Neuron (in vitro differentiated cells): ENCODE measurements at regions not wholly inside any gene's neighbourhood (a gene's known extent, or its start where the extent isn't known, plus 50 kb on each side); places are given as distances from the start of the nearest gene placed in this dataset.

ENCODE experiments used
- H2AFZ ChIP-seq: one replicate; pipeline ENCODE4 v1.6.1; 2013; ENCODE audit warnings: low read depth, mild to moderate bottlenecking, inconsistent platforms, low read length, moderate library complexity
- H3K27me3 ChIP-seq: one replicate; pipeline ENCODE4 v1.6.1; 2013; ENCODE audit warnings: low read length; ENCODE audit not compliant: insufficient read depth
- H3K36me3 ChIP-seq: one replicate; pipeline ENCODE4 v1.6.1; 2013; ENCODE audit warnings: low read length; ENCODE audit not compliant: insufficient read depth
- H3K4me1 ChIP-seq: one replicate; pipeline ENCODE4 v1.6.1; 2013; ENCODE audit warnings: low read length; ENCODE audit not compliant: insufficient read depth
- H3K4me3 ChIP-seq: 2 replicates; pipeline ENCODE4 v1.5.1; 2013; ENCODE audit warnings: mild to moderate bottlenecking, low read length, moderate library complexity
- H3K9me3 ChIP-seq: one replicate; pipeline ENCODE4 v1.6.1; 2013; ENCODE audit warnings: low read length

DNA sequence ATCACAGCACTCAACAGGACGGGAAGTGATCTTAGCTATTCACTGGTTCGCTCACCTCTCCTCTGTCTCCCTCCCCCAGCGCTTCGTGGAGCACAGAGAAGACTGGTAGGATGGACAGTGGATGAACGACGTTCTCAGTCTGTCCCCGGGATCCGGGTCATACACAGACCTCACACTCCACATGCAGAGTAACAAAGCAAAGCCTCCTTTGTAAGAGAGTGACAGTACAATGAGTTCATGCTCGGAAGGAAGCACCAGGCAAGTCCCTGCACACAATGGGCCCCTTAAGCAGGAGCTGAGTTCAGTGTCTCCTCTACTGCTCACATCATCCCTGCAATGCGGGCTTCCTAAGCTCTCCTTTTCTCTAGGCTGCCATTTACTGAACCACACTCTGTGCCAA is 356.9 kb downstream of the C16orf95 start:
- H2AFZ ChIP-seq, result no peak overlapping the region

DNA sequence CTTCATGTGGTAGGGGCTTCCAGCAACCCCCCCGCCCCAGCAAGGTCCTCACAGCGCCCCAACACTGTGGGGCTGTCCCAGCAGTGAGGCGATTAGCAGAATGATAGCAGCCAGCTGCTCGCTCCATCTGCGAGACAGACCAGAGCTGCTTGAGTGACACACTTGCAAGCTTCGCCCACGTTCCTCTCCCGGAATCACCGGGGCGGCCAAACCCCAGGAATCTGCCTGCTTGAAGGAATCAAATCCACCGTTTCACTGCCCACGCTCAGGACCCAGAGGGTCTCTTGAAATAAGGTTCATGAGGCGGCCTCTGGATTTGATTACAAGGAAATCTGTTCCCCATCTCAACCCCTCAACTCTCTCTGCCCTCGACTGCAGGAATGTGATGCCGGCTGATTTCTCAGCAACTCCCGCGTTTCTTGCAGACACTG is 356.0 kb downstream of the C16orf95 start:
- Histone ChIP-seq H2AFZ (no peak overlapping the region), H3K4me3 (no peak overlapping the region), H3K9me3 (no peaks in the 10 kb centered on the region), H3K4me1 (no peaks in the 10 kb centered on the region), H3K36me3 (no peaks in the 10 kb centered on the region), H3K27me3 (peaks cover 7% of the 10 kb centered on the region)

More for the DNA sequence above, 356.9 kb downstream of the C16orf95 start:
- Histone ChIP-seq H3K4me1 (no peaks in the 10 kb centered on the region), H3K27me3 (peaks cover 3% of the 10 kb centered on the region), H3K9me3 (no peaks in the 10 kb centered on the region), H3K4me3 (no peak overlapping the region), H3K36me3 (no peaks in the 10 kb centered on the region)

DNA sequence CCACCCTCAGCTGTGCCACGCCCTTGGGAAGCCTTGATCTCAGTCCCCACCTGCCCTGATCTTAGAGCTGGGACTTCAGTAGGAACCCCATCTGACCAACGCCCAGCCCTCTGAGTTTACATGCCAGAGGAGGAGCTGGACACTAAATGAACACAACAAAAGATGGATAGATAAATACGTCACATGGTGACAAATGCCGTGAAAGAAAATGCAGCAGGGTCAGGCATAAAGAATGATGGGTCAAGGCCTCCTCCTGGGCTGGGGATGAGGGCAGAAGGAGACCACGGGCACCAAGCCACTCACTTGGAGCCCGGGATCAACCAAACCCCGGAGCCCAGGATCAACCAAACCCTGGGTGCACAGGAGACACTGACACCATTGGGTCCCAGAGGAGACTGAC is 354.9 kb downstream of the C16orf95 start:
- Histone ChIP-seq H2AFZ (no peak overlapping the region), H3K4me3 (no peak overlapping the region), H3K27me3 (peaks cover 7% of the 10 kb centered on the region), H3K36me3 (no peaks in the 10 kb centered on the region), H3K4me1 (no peaks in the 10 kb centered on the region), H3K9me3 (no peaks in the 10 kb centered on the region)

DNA sequence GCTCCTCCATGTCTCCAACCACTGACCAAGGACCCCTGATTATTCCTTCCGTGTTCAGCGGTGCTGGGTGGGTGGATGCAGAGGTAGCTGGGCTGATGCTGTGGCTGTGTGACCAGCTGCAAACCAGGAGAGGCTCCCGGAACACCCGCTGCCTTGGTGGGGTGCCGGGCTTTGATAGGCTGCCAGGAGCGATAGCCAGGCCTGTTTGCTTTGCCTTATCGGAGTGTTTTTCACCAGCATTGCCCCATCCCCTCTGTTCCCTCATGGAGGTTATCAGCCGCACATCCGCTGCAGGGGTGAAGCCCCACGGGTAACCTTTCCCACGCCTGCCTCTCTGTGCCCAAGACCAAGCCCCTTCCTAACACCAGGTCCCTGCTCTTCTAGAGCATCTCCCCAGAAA is 354.3 kb downstream of the C16orf95 start:
- no peaks in the 10 kb centered on the region for H3K36me3 ChIP-seq
- no peaks in the 10 kb centered on the region for H3K4me1 ChIP-seq
- H3K27me3 ChIP-seq, result peaks cover 7% of the 10 kb centered on the region
- no peaks in the 10 kb centered on the region for H3K9me3 ChIP-seq
- H2AFZ ChIP-seq, result no peak overlapping the region
- no peak overlapping the region for H3K4me3 ChIP-seq

DNA sequence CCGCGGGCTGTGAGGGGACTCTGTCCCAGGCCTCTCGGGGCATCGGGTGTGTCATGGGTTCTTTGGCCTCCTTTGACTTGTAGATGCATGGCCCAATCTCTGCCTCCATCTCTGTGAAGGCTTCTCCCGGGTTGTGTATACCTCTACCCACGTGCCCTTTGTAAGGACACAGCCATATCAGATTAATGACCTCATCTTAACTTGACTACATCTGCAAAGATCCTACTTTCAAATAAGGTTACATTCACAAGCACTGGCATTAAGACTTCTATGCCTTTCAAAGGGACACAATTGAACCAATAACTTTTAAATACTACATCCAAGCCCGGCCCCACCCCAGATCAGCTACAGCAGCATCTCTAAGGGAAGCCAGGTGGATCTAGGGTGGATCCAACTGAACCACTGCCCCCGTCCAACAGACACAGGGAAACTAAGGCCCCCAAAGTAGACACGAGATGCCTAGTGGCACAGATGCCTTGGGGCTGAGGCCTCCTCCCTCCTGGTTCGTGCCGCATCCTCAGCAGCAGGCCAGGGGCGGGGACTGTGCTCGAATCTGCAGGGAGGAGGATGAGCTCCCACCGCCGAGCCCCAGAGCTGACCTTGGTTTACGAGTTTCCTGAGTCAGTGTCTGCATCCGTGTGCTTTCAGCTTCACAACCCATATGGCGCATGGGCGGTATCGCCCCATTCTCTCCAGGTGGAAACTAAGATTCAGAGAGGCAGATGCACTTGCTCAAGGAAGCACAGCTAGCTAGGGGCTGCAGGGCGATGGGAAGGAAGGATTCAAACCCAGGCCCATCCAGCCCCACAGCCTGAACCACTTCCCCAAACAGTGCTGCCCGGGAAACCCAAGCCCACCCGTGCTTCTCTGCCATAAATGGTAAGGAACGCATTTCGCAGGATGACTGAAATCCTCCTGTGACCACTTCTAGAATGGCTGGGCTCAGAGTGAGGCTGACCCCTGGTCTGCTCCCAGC is 353.3 kb downstream of the C16orf95 start:
- no peak overlapping the region for H2AFZ ChIP-seq
- no peak overlapping the region for H3K4me3 ChIP-seq
- H3K4me1 ChIP-seq, result no peaks in the 10 kb centered on the region
- H3K36me3 ChIP-seq, result no peaks in the 10 kb centered on the region
- H3K9me3 ChIP-seq, result no peaks in the 10 kb centered on the region
- peaks cover 7% of the 10 kb centered on the region for H3K27me3 ChIP-seq

DNA sequence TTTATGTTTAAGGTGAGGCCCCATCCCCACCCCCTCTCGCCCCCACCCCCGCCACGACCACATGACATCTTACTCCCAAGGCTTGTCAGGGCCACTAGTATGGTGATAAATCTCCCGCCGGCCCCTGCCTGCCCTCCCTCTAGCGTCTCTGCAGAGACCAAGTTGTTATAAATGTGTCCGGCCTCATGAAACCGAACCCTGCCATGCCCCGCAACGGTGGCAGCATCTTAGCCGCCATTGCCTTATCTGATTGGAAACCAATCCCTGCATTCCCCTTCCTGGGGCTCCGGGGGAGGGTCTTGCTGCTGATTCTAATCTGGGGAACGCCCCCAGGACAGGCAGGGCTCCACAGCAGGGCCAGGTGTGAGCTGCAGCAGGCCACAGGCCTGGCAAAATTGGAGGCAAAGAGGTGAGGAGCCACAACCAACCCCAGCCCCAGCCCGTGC is 352.4 kb downstream of the C16orf95 start:
- H2AFZ ChIP-seq, result no peak overlapping the region

DNA sequence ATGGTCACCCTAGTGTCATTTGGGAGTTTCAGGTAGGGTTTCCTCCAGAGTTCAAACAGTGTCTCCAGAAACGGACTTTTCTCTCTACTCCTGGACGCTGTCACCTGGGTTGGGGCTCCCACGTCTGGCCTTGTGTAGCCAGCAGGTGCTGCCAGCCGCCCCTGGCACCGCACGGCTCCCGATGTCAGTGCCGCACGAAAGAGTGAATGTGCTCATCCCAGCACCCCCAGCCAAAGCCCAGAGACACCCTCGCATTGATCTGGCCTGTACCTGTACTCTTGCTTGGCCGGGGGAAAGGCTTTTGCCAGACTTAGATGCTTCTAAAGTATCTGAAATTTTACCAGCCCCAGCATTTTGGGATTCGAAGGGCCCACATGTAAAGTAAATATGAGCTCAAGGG is 351.9 kb downstream of the C16orf95 start:
- H3K27me3 ChIP-seq, result peaks cover 7% of the 10 kb centered on the region
- H2AFZ ChIP-seq, result no peak overlapping the region
- no peak overlapping the region for H3K4me3 ChIP-seq
- no peaks in the 10 kb centered on the region for H3K9me3 ChIP-seq
- H3K4me1 ChIP-seq, result no peaks in the 10 kb centered on the region
- no peaks in the 10 kb centered on the region for H3K36me3 ChIP-seq

More for the DNA sequence above, 352.4 kb downstream of the C16orf95 start:
- Histone ChIP-seq H3K9me3 (no peaks in the 10 kb centered on the region), H3K4me3 (no peak overlapping the region), H3K36me3 (no peaks in the 10 kb centered on the region), H3K4me1 (no peaks in the 10 kb centered on the region), H3K27me3 (peaks cover 7% of the 10 kb centered on the region)

DNA sequence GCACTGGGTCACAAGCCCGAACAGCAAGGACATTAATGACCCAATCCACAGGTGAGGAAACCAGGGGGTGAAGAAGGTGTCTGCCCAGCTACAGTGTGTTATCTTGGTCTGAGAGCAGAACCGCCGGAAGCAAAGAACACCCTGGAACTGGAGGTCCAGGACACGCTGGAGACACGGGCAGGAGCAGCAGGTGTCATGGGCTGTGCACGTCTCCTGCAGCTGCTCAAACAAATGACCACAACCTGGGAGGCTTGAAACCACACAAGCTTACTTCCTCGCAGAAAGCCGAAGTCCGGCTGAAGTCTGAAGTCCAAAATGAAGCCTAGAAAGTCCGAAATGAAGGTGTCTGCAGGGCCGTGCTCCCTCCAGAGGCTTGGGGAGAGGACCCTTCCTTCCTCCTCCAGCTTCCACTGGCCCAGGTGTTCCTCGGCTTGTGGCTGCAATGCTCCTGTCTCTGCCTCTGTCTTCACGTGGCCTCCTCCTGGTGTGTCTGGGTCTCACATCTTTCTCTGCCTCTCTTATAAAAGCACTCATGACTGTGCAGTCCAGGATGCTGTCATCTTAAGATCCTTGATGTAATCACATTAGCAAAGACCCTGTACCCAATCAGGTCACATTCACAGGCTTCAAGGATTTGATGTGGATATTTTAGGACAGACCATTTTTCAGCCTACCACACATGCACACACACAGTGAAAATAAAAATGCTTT is 351.2 kb downstream of the C16orf95 start:
- Histone ChIP-seq H3K4me1 (no peaks in the 10 kb centered on the region), H3K27me3 (peaks cover 7% of the 10 kb centered on the region), H2AFZ (no peak overlapping the region), H3K4me3 (no peak overlapping the region), H3K9me3 (no peaks in the 10 kb centered on the region), H3K36me3 (no peaks in the 10 kb centered on the region)

DNA sequence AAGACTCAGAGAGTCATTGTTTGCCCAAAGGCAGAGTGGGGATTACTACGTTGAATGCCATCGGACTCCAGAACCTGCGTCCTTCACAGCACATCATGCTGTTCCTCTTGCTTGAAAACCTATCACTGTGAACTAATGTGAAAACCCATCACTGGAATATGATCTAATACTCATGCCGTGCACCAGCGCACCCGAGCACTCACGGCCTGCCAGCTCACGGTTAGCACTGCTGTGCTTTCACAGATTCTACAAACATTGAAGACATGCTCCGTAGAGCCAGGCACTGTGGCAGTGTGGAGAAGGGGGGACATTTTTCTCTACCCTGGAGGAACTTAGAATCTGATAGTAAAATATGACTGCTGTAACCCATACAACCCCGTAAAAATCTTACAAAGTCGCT is 350.4 kb downstream of the C16orf95 start:
- no peaks in the 10 kb centered on the region for H3K9me3 ChIP-seq
- peaks cover 7% of the 10 kb centered on the region for H3K27me3 ChIP-seq
- no peak overlapping the region for H3K4me3 ChIP-seq
- H2AFZ ChIP-seq, result no peak overlapping the region
- H3K4me1 ChIP-seq, result no peaks in the 10 kb centered on the region
- H3K36me3 ChIP-seq, result no peaks in the 10 kb centered on the region

DNA sequence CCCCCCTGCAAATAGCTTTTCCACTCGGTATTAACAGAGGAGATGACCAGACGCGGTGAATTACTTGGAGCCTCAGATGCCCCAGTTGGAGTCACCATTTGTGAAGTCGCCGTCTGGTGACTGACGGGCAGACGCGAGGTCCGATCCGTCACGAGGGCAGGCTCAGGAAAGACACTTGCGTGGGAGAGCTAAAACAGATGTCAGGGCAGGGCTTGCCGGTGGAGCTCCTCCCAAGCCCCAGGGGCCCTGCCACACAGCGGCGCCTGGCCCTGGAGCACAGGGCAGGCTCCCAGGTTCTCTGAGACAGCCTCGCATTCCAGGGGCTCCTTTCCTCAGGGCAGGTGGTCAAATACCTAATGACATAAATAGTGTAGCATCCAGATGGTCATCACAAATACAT is 348.3 kb downstream of the C16orf95 start:
- peaks cover 4% of the 10 kb centered on the region for H3K27me3 ChIP-seq
- H3K4me1 ChIP-seq, result no peaks in the 10 kb centered on the region

DNA sequence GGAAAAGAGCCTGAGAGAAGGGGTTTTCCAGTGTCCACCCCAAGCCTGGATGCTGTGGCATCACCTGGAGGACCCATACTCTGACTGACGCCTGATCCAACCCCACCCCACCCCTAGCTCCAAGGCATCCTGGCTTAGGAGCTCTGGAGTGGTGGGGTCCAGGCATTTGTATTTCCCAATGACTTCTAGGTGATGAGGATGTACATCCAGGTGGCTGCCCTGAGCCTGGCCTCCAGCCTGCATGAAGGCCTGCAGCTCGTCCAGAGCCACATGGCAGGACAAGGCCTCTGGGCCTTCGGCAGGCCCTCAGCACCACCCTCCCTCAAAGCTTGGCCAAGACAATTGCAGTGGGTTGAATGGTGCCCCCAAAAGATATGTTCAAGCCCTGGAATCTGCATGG is 347.5 kb downstream of the C16orf95 start:
- no peaks in the 10 kb centered on the region for H3K36me3 ChIP-seq
- peaks cover 4% of the 10 kb centered on the region for H3K27me3 ChIP-seq
- H2AFZ ChIP-seq, result no peak overlapping the region
- no peaks in the 10 kb centered on the region for H3K9me3 ChIP-seq
- no peak overlapping the region for H3K4me3 ChIP-seq
- H3K4me1 ChIP-seq, result no peaks in the 10 kb centered on the region

More for the DNA sequence above, 348.3 kb downstream of the C16orf95 start:
- Histone ChIP-seq H3K9me3 (no peaks in the 10 kb centered on the region), H2AFZ (no peak overlapping the region), H3K4me3 (no peak overlapping the region), H3K36me3 (no peaks in the 10 kb centered on the region)

DNA sequence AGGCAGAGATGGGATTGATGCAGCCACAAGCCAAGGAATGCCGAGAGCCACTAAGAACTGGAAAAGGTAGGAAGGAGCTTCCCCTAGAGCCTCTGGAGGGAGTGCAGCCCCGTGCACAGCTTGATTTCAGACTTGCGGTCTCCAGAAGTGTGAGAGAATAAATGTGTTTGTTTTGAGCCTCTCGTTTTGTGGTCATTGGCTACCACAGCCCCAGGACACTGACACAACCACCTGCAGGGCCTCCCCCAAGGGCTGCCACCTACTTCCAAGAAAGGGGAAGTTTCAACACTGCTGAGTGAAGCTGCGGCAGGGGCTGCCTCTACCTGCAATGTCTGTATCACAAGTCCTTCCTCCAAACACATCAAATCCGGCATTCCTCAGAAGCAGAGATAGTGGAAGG is 346.9 kb downstream of the C16orf95 start:
- no peak overlapping the region for H3K4me3 ChIP-seq
- H3K27me3 ChIP-seq, result peaks cover 4% of the 10 kb centered on the region
- H3K36me3 ChIP-seq, result no peaks in the 10 kb centered on the region
- no peaks in the 10 kb centered on the region for H3K9me3 ChIP-seq
- H3K4me1 ChIP-seq, result no peaks in the 10 kb centered on the region
- H2AFZ ChIP-seq, result no peak overlapping the region

DNA sequence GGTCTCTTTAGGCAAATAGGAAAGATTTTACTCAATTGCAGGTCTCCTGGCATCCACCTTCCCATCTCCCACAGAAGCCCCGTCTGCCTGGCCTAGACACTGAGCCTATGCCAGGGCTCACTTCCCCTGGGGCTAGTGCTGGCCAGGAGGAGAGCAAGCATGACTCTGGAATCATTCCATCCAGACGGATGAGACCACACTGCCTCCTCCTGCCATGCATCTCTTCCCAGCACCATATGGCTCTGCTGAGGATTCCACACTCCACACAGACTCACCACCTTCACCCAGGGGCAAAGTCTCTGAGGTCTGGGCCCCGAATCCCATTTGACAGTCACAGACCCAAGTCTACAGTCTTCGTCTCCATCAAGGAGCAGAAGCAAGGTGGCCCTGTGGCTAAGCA is 346.5 kb downstream of the C16orf95 start:
- H3K27me3 ChIP-seq, result peaks cover 3% of the 10 kb centered on the region
- no peaks in the 10 kb centered on the region for H3K36me3 ChIP-seq
- H3K4me3 ChIP-seq, result no peak overlapping the region
- H3K9me3 ChIP-seq, result no peaks in the 10 kb centered on the region
- no peaks in the 10 kb centered on the region for H3K4me1 ChIP-seq
- no peak overlapping the region for H2AFZ ChIP-seq
